DOHH2 (cell line): ENCODE measurements at regions not wholly inside any gene's neighbourhood (a gene's known extent, or its start where the extent isn't known, plus 50 kb on each side); places are given as distances from the start of the nearest gene placed in this dataset.

Experiments used
- CTCF ChIP-seq: fragments of 200-600 bp; sonication (generic); IDR thresholded peaks from one replicate; pipeline ENCODE4 v1.5.1; 2014; ENCODE audit warnings: antibody characterized with exemption, mild to moderate bottlenecking, low read depth, low read length; ENCODE audit not compliant: poor library complexity, severe bottlenecking
- EZH2phosphoT487 ChIP-seq: fragments of 200-600 bp; sonication (generic); IDR thresholded peaks from 2 replicates; pipeline ENCODE4 v1.6.1; 2017; ENCODE audit warnings: borderline replicate concordance, mild to moderate bottlenecking, antibody characterized with exemption, low read length, moderate library complexity, mixed read lengths

DNA sequence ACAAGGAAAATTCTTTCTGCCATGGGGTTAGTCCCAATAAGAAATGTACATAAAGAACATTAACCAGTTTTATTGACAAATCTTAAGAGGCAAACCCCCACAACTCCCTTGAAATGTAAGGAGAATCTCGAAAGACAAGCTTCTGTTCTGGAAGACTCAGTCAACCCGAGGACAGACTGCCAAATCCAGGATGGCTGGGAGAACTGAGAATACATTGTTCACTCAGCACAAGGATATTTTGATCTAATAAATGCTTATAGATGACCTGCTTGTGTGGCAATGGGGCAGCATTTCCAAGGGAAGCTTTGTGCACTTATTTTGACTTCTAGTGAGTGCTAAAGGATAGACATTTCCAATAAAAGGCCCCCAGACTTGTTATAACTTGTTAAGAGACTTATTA is 280.4 kb downstream of the DHX15 start:
- TF ChIP-seq CTCF (no peak), EZH2phosphoT487 (no peak)
